SK-N-SH (cell line): ENCODE measurements at regions not wholly inside any gene's neighbourhood (a gene's known extent, or its start where the extent isn't known, plus 50 kb on each side); places are given as distances from the start of the nearest gene placed in this dataset.
A peak's percentile ranks its signal among the peaks of the same experiment; 100 is the strongest.

ENCODE experiments used
- CTCF ChIA-PET: fragments of 300-600, 350-600 bp; formaldehyde crosslinking; extraction: SDS; loops from one replicate; lab custom pipeline; 2021; lab: Yijun Ruan, JAX
- POLR2A ChIA-PET: fragments of 350-600 bp; sonication (Branson Sonifier 250); formaldehyde crosslinking; extraction: SDS; loops from one replicate; lab custom pipeline; 2020; ENCODE audit warnings: antibody characterized with exemption, inconsistent platforms; lab: Yijun Ruan, JAX
- DNase-seq: peaks from one replicate; pipeline ENCODE4 v3.0.0; 2012
- H2AFZ ChIP-seq: fragments of 200-600 bp; sonication (generic); 2 replicates; pipeline ENCODE4 v1.8.1; 2016; ENCODE audit warnings: antibody characterized with exemption, mild to moderate bottlenecking, low read depth
- H3F3A ChIP-seq: fragments of 200-600 bp; sonication (generic); replicated peaks from 2 replicates; pipeline ENCODE3; 2016; ENCODE audit warnings: antibody characterized with exemption, mild to moderate bottlenecking; ENCODE audit not compliant: insufficient read depth
- H3K27ac ChIP-seq, 2 experiments: fragments of 200-500 bp in 1 of 2; fragments of 200-600 bp in 1 of 2; sonication (Bioruptor generic) in 1 of 2; sonication (generic), shearing (Covaris generic) in 1 of 2; 2 replicates each; pipeline versions ENCODE4 v1.5.1 to v1.6.1; 2014 to 2016; ENCODE audit warnings: low read depth in 2 of 2, inconsistent platforms in 1 of 2, low read length in 1 of 2, mild to moderate bottlenecking in 1 of 2, mixed read lengths in 1 of 2
- H3K27me3 ChIP-seq: fragments of 200-600 bp; sonication (generic), shearing (Covaris generic); 2 replicates; pipeline ENCODE4 v1.6.1; 2016; ENCODE audit warnings: mixed run types; ENCODE audit not compliant: insufficient read depth
- H3K36me3 ChIP-seq, 2 experiments: fragments of 200-500 bp in 1 of 2; fragments of 200-600 bp in 1 of 2; sonication (Bioruptor generic) in 1 of 2; sonication (generic) in 1 of 2; replicated peaks in 1 of 2; 2 replicates each; pipeline versions ENCODE3 to v1.5.1; 2014 to 2016; ENCODE audit warnings: low read length in 1 of 2, mild to moderate bottlenecking in 1 of 2; ENCODE audit not compliant: insufficient read depth in 2 of 2, control insufficient read depth in 1 of 2
- H3K4me1 ChIP-seq, 2 experiments: fragments of 200-500 bp in 1 of 2; fragments of 200-600 bp in 1 of 2; sonication (Bioruptor generic) in 1 of 2; sonication (generic), shearing (Covaris generic) in 1 of 2; 2 replicates each; pipeline versions ENCODE4 v1.5.1 to v1.6.1; 2014 to 2016; ENCODE audit warnings: low read depth in 1 of 2, low read length in 1 of 2, mixed run types in 1 of 2; ENCODE audit not compliant: insufficient read depth in 2 of 2, control insufficient read depth in 1 of 2
- H3K4me2 ChIP-seq: fragments of 200-600 bp; sonication (generic), shearing (Covaris generic); 2 replicates; pipeline ENCODE4 v1.6.1; 2017; ENCODE audit warnings: mixed run types
- H3K4me3 ChIP-seq, 2 experiments: fragments of 200-500 bp in 1 of 2; fragments of 200-600 bp in 1 of 2; sonication (Bioruptor generic) in 1 of 2; sonication (generic), shearing (Covaris generic) in 1 of 2; 2 replicates each; pipeline versions ENCODE4 v1.5.1 to v1.8.1; 2014 to 2016; ENCODE audit warnings: low read depth in 2 of 2, inconsistent platforms in 1 of 2, low read length in 1 of 2, mild to moderate bottlenecking in 1 of 2, mixed read lengths in 1 of 2, moderate library complexity in 1 of 2
- H3K79me2 ChIP-seq: fragments of 200-600 bp; sonication (generic); 2 replicates; pipeline ENCODE4 v1.8.1; 2017; ENCODE audit warnings: mild to moderate bottlenecking; ENCODE audit not compliant: insufficient read depth
- H3K9ac ChIP-seq: fragments of 200-600 bp; sonication (generic); 2 replicates; pipeline ENCODE4 v1.6.1; 2017; ENCODE audit warnings: mixed run types
- H3K9me2 ChIP-seq: fragments of 200-600 bp; sonication (generic); 2 replicates; pipeline ENCODE4 v1.6.1; 2017; ENCODE audit warnings: mixed run types
- H3K9me3 ChIP-seq: fragments of 200-600 bp; sonication (generic); 2 replicates; pipeline ENCODE4 v1.6.1; 2017; ENCODE audit warnings: mixed run types, mild to moderate bottlenecking, moderate library complexity
- H4K20me1 ChIP-seq: fragments of 200-600 bp; sonication (generic); 2 replicates; pipeline ENCODE4 v1.6.1; 2017; ENCODE audit warnings: mild to moderate bottlenecking, mixed run types; ENCODE audit not compliant: insufficient read depth
- CHD2 ChIP-seq: fragments of 150-350 bp; IDR thresholded peaks from 2 replicates; pipeline ENCODE4 v1.6.1; 2018; ENCODE audit warnings: low read length; ENCODE audit not compliant: partially characterized antibody
- EP300 ChIP-seq, 2 experiments: IDR thresholded peaks; 2 replicates each; pipeline versions ENCODE4 v1.4.0 to v1.6.1; 2012; ENCODE audit warnings: borderline replicate concordance in 1 of 2, low read depth in 1 of 2, low read length in 1 of 2
- GABPA ChIP-seq: IDR thresholded peaks from 2 replicates; pipeline ENCODE4 v1.4.0; 2012; ENCODE audit warnings: low read depth, mild to moderate bottlenecking
- GATA2 ChIP-seq: sonication (generic); formaldehyde crosslinking; IDR thresholded peaks from 2 replicates; pipeline ENCODE4 v1.5.0; 2020; ENCODE audit warnings: mild to moderate bottlenecking, missing genetic modification reagents
- RAD21 ChIP-seq: IDR thresholded peaks from 2 replicates; pipeline ENCODE4 v1.6.1; 2012; ENCODE audit warnings: mild to moderate bottlenecking, low read length
- RCOR1 ChIP-seq: fragments of 150-350 bp; IDR thresholded peaks from 2 replicates; pipeline ENCODE4 v1.6.1; 2017; ENCODE audit warnings: antibody characterized with exemption, low read length
- RFX5 ChIP-seq: IDR thresholded peaks from 2 replicates; pipeline ENCODE4 v1.6.1; 2012; ENCODE audit warnings: mild to moderate bottlenecking, improper control_type of control experiment, low read length
- SIN3A ChIP-seq: IDR thresholded peaks from 2 replicates; pipeline ENCODE4 v1.6.1; 2012; ENCODE audit warnings: low read depth, mild to moderate bottlenecking, low read length, moderate library complexity, borderline replicate concordance
- WGBS: methylation state at CpG from one replicate; pipeline ENCODE4 v1.1.6; 2017; ENCODE audit warnings: low lambda C conversion rate; 5-methylcytosine and 5-hydroxymethylcytosine counted together
- TF ChIP-seq, protein P1 (sequence below): IDR thresholded peaks from 2 replicates; pipeline ENCODE4 v1.4.0; 2012; ENCODE audit warnings: low read depth, borderline replicate concordance
- TF ChIP-seq, protein P2 (sequence below): IDR thresholded peaks from 2 replicates; pipeline ENCODE4; 2012

DNA sequence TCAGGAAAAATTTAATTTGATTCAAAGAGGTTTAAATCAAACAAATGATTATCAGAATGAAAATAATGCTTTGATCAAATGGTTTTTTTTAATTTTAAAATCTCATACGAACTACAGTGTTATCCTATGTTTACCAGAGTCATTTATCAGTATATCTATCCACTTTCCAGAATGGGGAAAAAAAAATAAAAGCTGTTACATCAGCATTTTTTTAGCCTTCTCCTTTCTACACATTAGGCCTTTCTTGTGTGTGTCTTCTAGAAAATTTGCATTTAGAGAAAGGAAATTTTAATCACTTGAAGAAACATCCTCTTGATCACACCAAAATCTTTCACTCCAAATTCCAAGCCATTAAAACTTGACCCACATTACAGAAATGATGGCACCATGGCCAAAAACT, 608.9 kb upstream of the ID2 start:
- no peaks in the 10 kb centered on the region for H3K27me3 ChIP-seq
- H3K9ac ChIP-seq = no peak overlapping the region
- no peak for DNase-seq
- H3F3A ChIP-seq = no peaks in the 10 kb centered on the region
- H3K36me3 ChIP-seq = no peaks in the 10 kb centered on the region
- WGBS = 24% methylated on average over 1 of the region's 1 CpG
- H4K20me1 ChIP-seq = no peaks in the 10 kb centered on the region
- CTCF ChIA-PET = interaction anchor here (1.0 kb wide), 1 partner anchor 15 kb away, joined by 4 read pairs; no protein-coding TSS in a partner anchor
- H2AFZ ChIP-seq = no peak overlapping the region
- POLR2A ChIA-PET = no interaction called here
- H3K4me2 ChIP-seq = no peak overlapping the region
- no peak for TF ChIP-seq CHD2
- no peak overlapping the region for H3K4me3 ChIP-seq
- H3K9me2 ChIP-seq = no peaks in the 10 kb centered on the region
- H3K4me1 ChIP-seq = peaks cover 0 to 3% of the 10 kb centered on the region in 2 experiments; a peak in 1 of 4 replicates
- no peak overlapping the region for H3K27ac ChIP-seq
- no peaks in the 10 kb centered on the region for H3K9me3 ChIP-seq
- H3K79me2 ChIP-seq = no peaks in the 10 kb centered on the region

DNA sequence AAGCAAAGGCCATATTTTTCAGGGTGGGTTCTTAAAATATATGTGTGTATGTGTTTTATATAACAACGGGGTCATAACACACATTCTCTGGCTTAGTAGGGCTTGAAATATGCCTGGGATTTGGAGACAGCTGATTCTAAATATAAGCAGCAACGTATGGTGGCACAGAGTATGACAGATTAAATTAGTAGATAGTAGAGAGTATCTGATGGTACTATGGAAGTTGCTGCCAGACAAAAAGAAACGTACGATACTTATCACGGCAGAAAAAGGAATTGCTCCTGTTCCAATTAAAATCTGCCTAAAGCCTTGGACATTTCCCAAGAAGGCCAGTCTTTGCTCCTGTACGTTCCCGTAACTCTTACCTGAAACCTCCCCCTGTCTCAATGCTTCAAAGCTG, 607.9 kb upstream of the ID2 start:
- POLR2A ChIA-PET = interaction anchor here (0.6 kb wide), 1 partner anchor 1782 kb away, joined by 3 read pairs; no protein-coding TSS in a partner anchor
- H2AFZ ChIP-seq = no peak overlapping the region
- peak; percentile 44 for DNase-seq
- CTCF ChIA-PET = interaction anchor here (1.0 kb wide), 1 partner anchor 14 kb away, joined by 4 read pairs; no protein-coding TSS in a partner anchor
- peaks cover 0 to 3% of the 10 kb centered on the region in 2 experiments; a peak in 1 of 4 replicates for H3K4me1 ChIP-seq
- H3K9me3 ChIP-seq = no peaks in the 10 kb centered on the region
- no peaks in the 10 kb centered on the region for H3F3A ChIP-seq
- H3K27me3 ChIP-seq = no peaks in the 10 kb centered on the region
- H3K4me2 ChIP-seq = no peak overlapping the region
- H3K4me3 ChIP-seq = no peak overlapping the region
- H3K27ac ChIP-seq = peak overlapping the region in 1 of 2 experiments; percentile 16; a peak in 1 of 4 replicates
- H3K9me2 ChIP-seq = no peaks in the 10 kb centered on the region
- TF ChIP-seq RCOR1 = peak; percentile 28; the same call in 1 of the 2 replicates
- peak; percentile 73; the same call in 1 of the 2 replicates for TF ChIP-seq GATA2 (CRISPR knock-in tag)
- TF ChIP-seq CHD2 = peak; percentile 49
- TF ChIP-seq, protein P1, sequence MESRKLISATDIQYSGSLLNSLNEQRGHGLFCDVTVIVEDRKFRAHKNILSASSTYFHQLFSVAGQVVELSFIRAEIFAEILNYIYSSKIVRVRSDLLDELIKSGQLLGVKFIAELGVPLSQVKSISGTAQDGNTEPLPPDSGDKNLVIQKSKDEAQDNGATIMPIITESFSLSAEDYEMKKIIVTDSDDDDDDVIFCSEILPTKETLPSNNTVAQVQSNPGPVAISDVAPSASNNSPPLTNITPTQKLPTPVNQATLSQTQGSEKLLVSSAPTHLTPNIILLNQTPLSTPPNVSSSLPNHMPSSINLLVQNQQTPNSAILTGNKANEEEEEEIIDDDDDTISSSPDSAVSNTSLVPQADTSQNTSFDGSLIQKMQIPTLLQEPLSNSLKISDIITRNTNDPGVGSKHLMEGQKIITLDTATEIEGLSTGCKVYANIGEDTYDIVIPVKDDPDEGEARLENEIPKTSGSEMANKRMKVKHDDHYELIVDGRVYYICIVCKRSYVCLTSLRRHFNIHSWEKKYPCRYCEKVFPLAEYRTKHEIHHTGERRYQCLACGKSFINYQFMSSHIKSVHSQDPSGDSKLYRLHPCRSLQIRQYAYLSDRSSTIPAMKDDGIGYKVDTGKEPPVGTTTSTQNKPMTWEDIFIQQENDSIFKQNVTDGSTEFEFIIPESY = no peak
- TF ChIP-seq, protein P2, sequence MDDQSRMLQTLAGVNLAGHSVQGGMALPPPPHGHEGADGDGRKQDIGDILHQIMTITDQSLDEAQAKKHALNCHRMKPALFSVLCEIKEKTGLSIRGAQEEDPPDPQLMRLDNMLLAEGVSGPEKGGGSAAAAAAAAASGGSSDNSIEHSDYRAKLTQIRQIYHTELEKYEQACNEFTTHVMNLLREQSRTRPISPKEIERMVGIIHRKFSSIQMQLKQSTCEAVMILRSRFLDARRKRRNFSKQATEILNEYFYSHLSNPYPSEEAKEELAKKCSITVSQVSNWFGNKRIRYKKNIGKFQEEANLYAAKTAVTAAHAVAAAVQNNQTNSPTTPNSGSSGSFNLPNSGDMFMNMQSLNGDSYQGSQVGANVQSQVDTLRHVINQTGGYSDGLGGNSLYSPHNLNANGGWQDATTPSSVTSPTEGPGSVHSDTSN = no peak
- no peak for TF ChIP-seq GABPA
- peak in 1 of 2 experiments; percentile 28; a peak in 1 of 4 replicates for TF ChIP-seq EP300 (IDR thresholded peaks at IDR 0.05; ENCODE audit: borderline replicate concordance in 1 of 2, low read depth in 1 of 2, low read length in 1 of 2)
- TF ChIP-seq RAD21 = no peak
- no peak for TF ChIP-seq RFX5
- TF ChIP-seq SIN3A = no peak
- no peaks in the 10 kb centered on the region for H3K36me3 ChIP-seq
- no peak overlapping the region for H3K9ac ChIP-seq
- 58% methylated on average over 7 of the region's 7 CpGs for WGBS
- H4K20me1 ChIP-seq = no peaks in the 10 kb centered on the region
- H3K79me2 ChIP-seq = no peaks in the 10 kb centered on the region
